ENCODE measurements at regions not wholly inside any gene's neighbourhood (a gene's known extent, or its start where the extent isn't known, plus 50 kb on each side); places are given as distances from the start of the nearest gene placed in this dataset.

GRCh38 chr3:167958141-167958540 lies 137.6 kb downstream of the GOLIM4 start:
- DNase-seq: no peak

- DNase-seq: no peak
Observed at GRCh38 chr3:167952969-167953368, 142.8 kb downstream of the GOLIM4 start.

GRCh38 chr3:167950212-167950611 lies 145.5 kb downstream of the GOLIM4 start:
- no peak for DNase-seq

GRCh38 chr3:167941234-167941995 lies 154.3 kb downstream of the GOLIM4 start:
- peak; percentile 99 for DNase-seq

- DNase-seq: no peak
Observed at GRCh38 chr3:167940241-167940640, 155.5 kb downstream of the GOLIM4 start.

GRCh38 chr3:167938516-167938915 lies 157.2 kb downstream of the GOLIM4 start:
- no peak for DNase-seq

- DNase-seq: no peak
Observed at GRCh38 chr3:167936019-167936418, 159.7 kb downstream of the GOLIM4 start.

- no peak for DNase-seq
Observed at GRCh38 chr3:167930453-167930852, 165.3 kb downstream of the GOLIM4 start.

- no peak for DNase-seq
Observed at GRCh38 chr3:167929968-167930367, 165.8 kb downstream of the GOLIM4 start.

- DNase-seq: no peak
Observed at GRCh38 chr3:167928381-167928780, 167.3 kb downstream of the GOLIM4 start.

- DNase-seq: no peak
Observed at GRCh38 chr3:167920747-167921146, 175.0 kb downstream of the GOLIM4 start.

- no peak for DNase-seq
Observed at GRCh38 chr3:167919590-167919989, 176.1 kb downstream of the GOLIM4 start.

- no peak for DNase-seq
Observed at GRCh38 chr3:167918686-167919085, 177.0 kb downstream of the GOLIM4 start.

GRCh38 chr3:167918008-167918596 lies 177.6 kb downstream of the GOLIM4 start:
- no peak for DNase-seq

GRCh38 chr3:167913219-167913835 lies 177.8 kb downstream of the SERPINI1 start:
- DNase-seq: peak; percentile 4

- DNase-seq: no peak
Observed at GRCh38 chr3:167909952-167910351, 174.4 kb downstream of the SERPINI1 start.

GRCh38 chr3:167909504-167909896 lies 174.0 kb downstream of the SERPINI1 start:
- no peak for DNase-seq

- no peak for DNase-seq
Observed at GRCh38 chr3:167908746-167909503, 173.4 kb downstream of the SERPINI1 start.

GRCh38 chr3:167908221-167908620 lies 172.7 kb downstream of the SERPINI1 start:
- DNase-seq: no peak

GRCh38 chr3:167901138-167901537 lies 165.6 kb downstream of the SERPINI1 start:
- DNase-seq: no peak

GRCh38 chr3:167899093-167899492 lies 163.6 kb downstream of the SERPINI1 start:
- no peak for DNase-seq

- no peak for DNase-seq
Observed at GRCh38 chr3:167898091-167898490, 162.6 kb downstream of the SERPINI1 start.

GRCh38 chr3:167895684-167896083 lies 160.2 kb downstream of the SERPINI1 start:
- DNase-seq: no peak
